ENCODE measurements at regions not wholly inside any gene's neighbourhood (a gene's known extent, or its start where the extent isn't known, plus 50 kb on each side); places are given as distances from the start of the nearest gene placed in this dataset.

- TF ChIP-seq, protein P1, sequence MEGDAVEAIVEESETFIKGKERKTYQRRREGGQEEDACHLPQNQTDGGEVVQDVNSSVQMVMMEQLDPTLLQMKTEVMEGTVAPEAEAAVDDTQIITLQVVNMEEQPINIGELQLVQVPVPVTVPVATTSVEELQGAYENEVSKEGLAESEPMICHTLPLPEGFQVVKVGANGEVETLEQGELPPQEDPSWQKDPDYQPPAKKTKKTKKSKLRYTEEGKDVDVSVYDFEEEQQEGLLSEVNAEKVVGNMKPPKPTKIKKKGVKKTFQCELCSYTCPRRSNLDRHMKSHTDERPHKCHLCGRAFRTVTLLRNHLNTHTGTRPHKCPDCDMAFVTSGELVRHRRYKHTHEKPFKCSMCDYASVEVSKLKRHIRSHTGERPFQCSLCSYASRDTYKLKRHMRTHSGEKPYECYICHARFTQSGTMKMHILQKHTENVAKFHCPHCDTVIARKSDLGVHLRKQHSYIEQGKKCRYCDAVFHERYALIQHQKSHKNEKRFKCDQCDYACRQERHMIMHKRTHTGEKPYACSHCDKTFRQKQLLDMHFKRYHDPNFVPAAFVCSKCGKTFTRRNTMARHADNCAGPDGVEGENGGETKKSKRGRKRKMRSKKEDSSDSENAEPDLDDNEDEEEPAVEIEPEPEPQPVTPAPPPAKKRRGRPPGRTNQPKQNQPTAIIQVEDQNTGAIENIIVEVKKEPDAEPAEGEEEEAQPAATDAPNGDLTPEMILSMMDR (IDR thresholded peaks at IDR 0.05) = no peak
- no peak for TF ChIP-seq POLR2A (IDR thresholded peaks at IDR 0.05)
These were observed 261.5 kb downstream of the FIGN start for GRCh38 chr2:163474319-163474744.
